HUES6 (cell line): ENCODE measurements at regions not wholly inside any gene's neighbourhood (a gene's known extent, or its start where the extent isn't known, plus 50 kb on each side); places are given as distances from the start of the nearest gene placed in this dataset.
"Not testable (repeated sequence)": the region's sequence is repeated elsewhere in the genome, so short reads cannot be mapped to it uniquely, and the experiment has no call there.

ENCODE experiments used
- H3K27ac ChIP-seq: 2 replicates; pipeline ENCODE4 v1.7.0; 2013; ENCODE audit warnings: low read depth, mild to moderate bottlenecking, low read length, inconsistent platforms
- H3K27me3 ChIP-seq: 2 replicates; pipeline ENCODE4 v1.6.1; 2013; ENCODE audit warnings: low read length; ENCODE audit not compliant: control insufficient read depth, insufficient read depth
- H3K36me3 ChIP-seq: 2 replicates; pipeline ENCODE4 v1.6.1; 2013; ENCODE audit warnings: low read length; ENCODE audit not compliant: control insufficient read depth, insufficient read depth
- H3K4me1 ChIP-seq: 2 replicates; pipeline ENCODE4 v1.6.1; 2013; ENCODE audit warnings: low read length; ENCODE audit not compliant: control insufficient read depth, insufficient read depth
- H3K4me3 ChIP-seq: 2 replicates; pipeline ENCODE4 v1.5.1; 2013; ENCODE audit warnings: low read depth, low read length
- H3K9ac ChIP-seq: one replicate; pipeline ENCODE4 v1.6.1; 2013; ENCODE audit warnings: mild to moderate bottlenecking, low read length
- H3K9me3 ChIP-seq: 2 replicates; pipeline ENCODE4 v1.6.1; 2013; ENCODE audit warnings: low read depth, low read length; ENCODE audit not compliant: control insufficient read depth, insufficient read depth

DNA sequence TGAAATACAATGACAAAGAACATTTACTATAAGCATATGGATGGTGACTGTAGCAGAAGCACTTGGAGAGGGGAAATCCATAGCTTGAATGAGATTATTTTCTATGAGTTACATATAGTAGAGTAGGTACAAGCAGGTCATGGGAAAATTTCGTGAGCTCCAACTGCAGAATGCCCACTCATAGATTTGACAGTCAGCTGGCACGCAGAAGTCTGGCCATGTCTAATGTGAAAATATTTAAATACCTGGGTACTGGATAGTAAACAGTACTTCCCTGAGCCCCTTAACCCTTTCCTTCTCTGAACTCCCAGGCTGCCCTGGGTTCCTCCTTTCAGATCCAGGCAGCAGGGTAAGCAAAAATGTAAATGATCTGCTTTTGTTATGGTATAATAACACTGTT lies 209.7 kb downstream of the OTUD1 start:
- Histone ChIP-seq H3K9me3 (no peaks in the 10 kb centered on the region), H3K27me3 (no peaks in the 10 kb centered on the region), H3K9ac (no peak overlapping the region)

DNA sequence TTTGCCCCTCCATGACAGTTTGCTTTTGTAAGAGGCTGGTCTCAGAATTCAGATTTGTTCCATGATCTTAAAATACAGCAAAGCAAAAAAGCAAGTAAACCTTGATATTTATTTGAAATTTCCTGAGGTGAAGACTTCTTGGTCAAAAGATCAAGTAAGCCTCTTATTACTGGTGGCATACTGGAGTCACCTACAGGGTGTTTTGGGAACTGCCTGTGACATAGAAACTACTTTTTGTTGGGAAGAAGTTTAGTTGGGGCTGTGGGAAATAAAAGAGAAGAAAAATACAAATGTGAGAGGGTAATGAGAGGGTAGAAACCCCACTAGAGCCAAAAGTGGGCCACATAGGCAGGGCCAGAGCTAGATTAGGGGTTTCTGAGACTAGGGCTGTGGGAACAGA lies 217.9 kb downstream of the OTUD1 start:
- Histone ChIP-seq H3K9me3 (no peaks in the 10 kb centered on the region), H3K4me1 (no peaks in the 10 kb centered on the region), H3K36me3 (no peaks in the 10 kb centered on the region), H3K27ac (no peak overlapping the region), H3K4me3 (no peak overlapping the region), H3K9ac (no peak overlapping the region), H3K27me3 (no peaks in the 10 kb centered on the region)

More for the DNA sequence above, 209.7 kb downstream of the OTUD1 start:
- Histone ChIP-seq H3K36me3 (no peaks in the 10 kb centered on the region), H3K4me3 (no peak overlapping the region), H3K27ac (no peak overlapping the region), H3K4me1 (peaks cover 1% of the 10 kb centered on the region; the same call in 1 of the 2 replicates)

DNA sequence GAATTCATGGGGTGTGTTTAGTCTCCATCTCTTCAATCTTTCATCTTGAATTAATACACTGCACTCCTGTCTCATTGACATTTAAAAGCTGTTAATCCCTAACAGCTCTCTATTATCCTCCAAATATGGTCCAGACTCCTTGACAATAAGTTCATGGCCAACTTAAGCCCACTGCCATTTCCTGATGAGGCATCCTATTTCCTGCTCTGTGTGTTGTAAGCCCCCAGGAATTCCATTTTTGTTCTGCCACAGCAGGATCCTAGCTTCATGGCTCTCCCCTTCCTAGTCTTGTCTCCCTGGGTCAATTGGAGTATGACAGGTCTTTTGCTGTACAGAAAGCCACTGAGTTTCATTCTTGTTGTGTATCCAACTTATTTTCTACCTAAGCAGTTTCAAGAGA lies 218.8 kb downstream of the OTUD1 start:
- no peaks in the 10 kb centered on the region for H3K4me1 ChIP-seq
- no peaks in the 10 kb centered on the region for H3K9me3 ChIP-seq
- H3K36me3 ChIP-seq, result no peaks in the 10 kb centered on the region
- H3K27me3 ChIP-seq, result no peaks in the 10 kb centered on the region
- no peak overlapping the region for H3K4me3 ChIP-seq
- no peak overlapping the region for H3K9ac ChIP-seq
- H3K27ac ChIP-seq, result no peak overlapping the region

DNA sequence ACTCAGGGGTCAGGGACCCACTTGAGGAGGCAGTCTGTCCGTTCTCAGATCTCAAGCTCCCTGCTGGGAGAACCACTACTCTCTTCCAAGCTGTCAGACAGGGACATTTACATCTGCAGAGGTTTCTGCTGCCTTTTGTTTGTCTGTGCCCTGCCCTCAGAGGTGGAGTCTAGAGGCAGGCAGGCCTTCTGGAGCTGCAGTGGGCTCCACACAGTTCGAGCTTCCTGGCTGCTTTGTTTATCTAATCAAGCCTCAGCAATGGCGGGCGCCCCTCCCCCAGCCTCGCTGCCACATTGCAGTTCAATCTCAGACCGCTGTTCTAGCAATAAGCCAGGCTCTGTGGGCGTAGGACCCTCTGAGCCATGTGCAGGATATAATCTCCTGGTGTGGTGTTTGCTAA lies 233.0 kb downstream of the OTUD1 start:
- H3K4me1 ChIP-seq, H3K27me3 ChIP-seq, H3K36me3 ChIP-seq, H3K27ac ChIP-seq, H3K9me3 ChIP-seq: not testable (repeated sequence)
- H3K9ac ChIP-seq, result peak overlapping the region; percentile 50
- peak overlapping the region; percentile 43 for H3K4me3 ChIP-seq

DNA sequence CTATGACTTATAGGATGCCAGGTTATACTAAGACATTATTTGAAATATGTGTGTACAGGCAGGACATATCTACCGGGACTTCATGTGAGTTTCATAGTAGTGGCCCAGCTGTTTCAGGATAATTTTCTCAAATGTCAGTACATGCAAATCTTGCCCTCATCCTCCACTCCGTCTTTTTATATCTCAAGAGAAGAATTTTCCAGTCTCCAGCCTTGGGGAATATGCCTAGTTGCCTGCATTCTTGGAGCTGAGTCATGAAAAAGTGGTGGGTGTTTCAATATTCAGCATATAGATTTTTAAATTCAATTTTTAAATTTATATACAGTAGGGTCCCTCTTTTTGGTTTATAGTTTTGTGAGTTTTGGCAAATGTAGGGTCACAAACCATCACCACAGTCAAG lies 236.7 kb downstream of the OTUD1 start:
- Histone ChIP-seq H3K9me3 (0 out of 2 replicates have a peak, but pooled peaks cover 2% of the 10 kb centered on the region), H3K9ac (no peak overlapping the region), H3K27ac (no peak overlapping the region), H3K4me1 (no peaks in the 10 kb centered on the region), H3K36me3 (no peaks in the 10 kb centered on the region), H3K27me3 (no peaks in the 10 kb centered on the region), H3K4me3 (no peak overlapping the region)

DNA sequence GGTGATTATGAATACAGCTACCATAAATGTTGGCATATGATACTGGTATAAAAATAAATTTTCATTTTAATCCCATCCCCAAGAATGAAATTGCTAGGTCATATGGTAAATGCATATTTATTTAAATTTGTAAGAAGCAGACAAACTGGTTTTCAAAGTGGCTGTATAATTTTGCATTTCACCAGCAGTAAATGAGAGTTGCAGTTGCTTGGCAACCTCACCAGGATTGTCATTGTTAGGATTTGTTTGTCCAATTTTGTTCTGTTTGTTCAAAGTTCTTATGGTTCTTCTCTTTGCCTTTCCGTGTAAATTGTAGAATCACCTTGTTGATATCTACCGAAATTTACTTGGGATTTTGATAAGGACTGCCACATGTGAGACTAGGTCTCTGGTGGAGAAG lies 237.4 kb downstream of the OTUD1 start:
- Histone ChIP-seq H3K27me3 (no peaks in the 10 kb centered on the region), H3K36me3 (no peaks in the 10 kb centered on the region), H3K9ac (no peak overlapping the region), H3K4me3 (no peak overlapping the region), H3K4me1 (no peaks in the 10 kb centered on the region), H3K27ac (no peak overlapping the region), H3K9me3 (0 out of 2 replicates have a peak, but pooled peaks cover 2% of the 10 kb centered on the region)

DNA sequence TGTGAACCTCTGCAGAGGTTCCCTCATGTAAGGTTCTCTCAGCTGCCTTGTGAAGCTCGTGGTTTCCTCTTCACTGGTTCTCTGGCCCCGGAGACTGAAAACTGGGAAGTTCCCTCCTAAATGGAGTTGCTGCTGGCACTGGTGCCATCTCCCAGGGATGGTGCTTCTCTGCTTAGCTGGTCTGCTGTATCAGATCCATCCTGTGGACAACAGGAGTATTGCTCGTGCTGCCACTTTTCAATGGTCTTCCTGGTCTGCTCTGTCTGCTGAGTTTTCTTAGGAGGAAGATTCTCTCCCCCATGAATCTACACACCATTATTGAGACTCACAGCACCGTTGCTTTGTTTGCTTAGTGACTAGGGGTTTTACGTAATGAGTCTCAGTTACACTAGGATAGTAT lies 247.8 kb downstream of the OTUD1 start:
- H3K27ac ChIP-seq, result no peak overlapping the region
- no peak overlapping the region for H3K9ac ChIP-seq
- peaks cover 47% of the 10 kb centered on the region for H3K27me3 ChIP-seq
- no peaks in the 10 kb centered on the region for H3K4me1 ChIP-seq
- no peak overlapping the region for H3K4me3 ChIP-seq
- H3K9me3 ChIP-seq, result no peaks in the 10 kb centered on the region
- no peaks in the 10 kb centered on the region for H3K36me3 ChIP-seq

DNA sequence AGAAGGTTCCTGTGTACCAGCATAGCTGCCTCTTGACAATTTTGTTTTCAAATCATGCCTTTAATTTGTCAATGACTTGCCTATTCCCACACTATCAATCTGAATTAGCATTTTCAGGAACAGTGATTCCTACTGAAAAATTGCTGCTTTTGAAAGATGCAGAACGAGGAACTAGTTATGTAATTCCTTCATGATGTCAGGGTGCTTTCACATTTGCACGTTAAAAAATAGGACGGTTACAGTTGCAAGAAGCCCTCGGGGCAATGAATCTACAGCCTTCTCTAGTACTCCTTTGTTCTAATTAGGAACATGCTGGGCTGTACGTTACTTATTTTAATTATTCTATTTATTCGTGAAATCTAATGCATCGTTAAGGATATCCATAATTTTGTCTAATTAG lies 253.9 kb downstream of the OTUD1 start:
- H3K4me3 ChIP-seq, result no peak overlapping the region
- no peak overlapping the region for H3K9ac ChIP-seq
- peaks cover 99% of the 10 kb centered on the region for H3K27me3 ChIP-seq
- no peaks in the 10 kb centered on the region for H3K36me3 ChIP-seq
- H3K9me3 ChIP-seq, result no peaks in the 10 kb centered on the region
- H3K4me1 ChIP-seq, result peaks cover 3% of the 10 kb centered on the region; the same call in 1 of the 2 replicates
- no peak overlapping the region for H3K27ac ChIP-seq

DNA sequence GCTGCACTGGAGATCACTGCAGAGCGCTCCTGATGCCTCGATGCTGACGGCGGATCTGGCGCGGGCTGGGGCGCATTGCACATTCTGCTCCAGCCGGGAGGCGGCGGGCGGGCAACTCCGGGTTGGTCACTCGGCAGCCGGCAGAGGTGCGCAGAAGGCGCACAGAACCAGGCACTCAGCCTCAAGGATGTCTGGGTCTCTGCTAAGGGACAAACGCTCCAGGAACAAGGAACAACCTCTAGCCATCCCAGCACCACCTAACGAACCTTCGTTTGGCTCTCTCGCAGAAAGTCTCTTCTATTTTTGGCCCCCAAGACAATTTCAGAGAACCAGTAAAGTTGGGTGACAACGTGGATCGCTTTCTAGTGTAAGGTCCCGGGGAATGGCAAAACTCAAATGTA lies 254.6 kb downstream of the OTUD1 start:
- H3K4me1 ChIP-seq, result peaks cover 3% of the 10 kb centered on the region; the same call in 1 of the 2 replicates
- peaks cover 99% of the 10 kb centered on the region for H3K27me3 ChIP-seq
- H3K27ac ChIP-seq, result no peak overlapping the region
- H3K9ac ChIP-seq, result no peak overlapping the region
- peak overlapping the region; percentile 68 for H3K4me3 ChIP-seq
- H3K9me3 ChIP-seq, result no peaks in the 10 kb centered on the region
- H3K36me3 ChIP-seq, result no peaks in the 10 kb centered on the region

DNA sequence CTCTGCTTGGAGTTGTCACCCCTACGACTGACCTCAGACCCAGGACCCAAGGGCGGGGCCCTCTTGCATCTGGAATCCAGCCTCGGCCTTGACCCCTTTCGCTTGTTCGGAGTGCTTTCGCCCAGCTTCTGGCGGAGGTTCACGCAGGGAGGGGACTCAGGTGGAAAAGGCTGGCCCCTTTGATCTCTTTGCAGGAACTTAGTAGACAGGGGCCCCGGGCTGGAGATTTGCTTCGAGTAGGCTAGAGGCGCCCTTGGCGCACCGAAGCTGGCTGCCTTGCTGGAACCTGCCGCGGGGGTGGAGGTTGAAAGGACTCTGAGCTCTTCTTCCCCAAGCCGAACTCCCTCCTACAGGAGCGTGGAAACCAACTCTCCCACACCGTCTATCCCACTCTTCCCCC lies 255.1 kb downstream of the OTUD1 start:
- Histone ChIP-seq H3K9me3 (no peaks in the 10 kb centered on the region), H3K36me3 (no peaks in the 10 kb centered on the region), H3K9ac (no peak overlapping the region), H3K27me3 (peaks cover 99% of the 10 kb centered on the region), H3K4me1 (peaks cover 3% of the 10 kb centered on the region; the same call in 1 of the 2 replicates), H3K4me3 (peak overlapping the region; percentile 68), H3K27ac (no peak overlapping the region)

DNA sequence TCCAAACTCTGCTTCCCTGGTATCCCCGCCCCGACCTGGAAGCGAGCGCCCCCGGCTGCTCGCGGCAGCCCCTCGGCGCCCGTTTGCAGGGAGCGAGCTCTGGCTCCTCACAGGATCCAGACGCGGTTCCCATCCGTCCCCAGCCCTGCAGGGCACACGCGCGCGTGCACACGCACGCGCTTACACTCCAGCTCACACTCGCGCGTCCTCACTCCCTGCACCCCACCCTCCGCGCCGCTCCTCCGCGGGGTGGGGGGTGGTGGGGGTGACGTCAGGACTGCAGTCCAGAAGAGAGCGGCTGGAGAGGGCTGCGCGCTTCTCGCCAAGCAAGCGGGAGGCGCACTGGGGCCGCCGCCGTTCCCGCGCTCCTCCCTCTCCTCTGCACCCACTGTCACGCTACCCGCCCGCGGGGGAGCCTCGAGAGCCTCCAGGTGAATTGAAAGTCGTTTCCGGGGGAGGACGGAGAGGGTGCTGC lies 255.6 kb downstream of the OTUD1 start:
- Histone ChIP-seq H3K9ac (no peak overlapping the region), H3K4me1 (peaks cover 3% of the 10 kb centered on the region; the same call in 1 of the 2 replicates), H3K27me3 (peaks cover 99% of the 10 kb centered on the region), H3K27ac (no peak overlapping the region), H3K9me3 (no peaks in the 10 kb centered on the region), H3K36me3 (no peaks in the 10 kb centered on the region), H3K4me3 (peak overlapping the region; percentile 68)
